ENCODE measurements at regions not wholly inside any gene's neighbourhood (a gene's known extent, or its start where the extent isn't known, plus 50 kb on each side); places are given as distances from the start of the nearest gene placed in this dataset.

DNA sequence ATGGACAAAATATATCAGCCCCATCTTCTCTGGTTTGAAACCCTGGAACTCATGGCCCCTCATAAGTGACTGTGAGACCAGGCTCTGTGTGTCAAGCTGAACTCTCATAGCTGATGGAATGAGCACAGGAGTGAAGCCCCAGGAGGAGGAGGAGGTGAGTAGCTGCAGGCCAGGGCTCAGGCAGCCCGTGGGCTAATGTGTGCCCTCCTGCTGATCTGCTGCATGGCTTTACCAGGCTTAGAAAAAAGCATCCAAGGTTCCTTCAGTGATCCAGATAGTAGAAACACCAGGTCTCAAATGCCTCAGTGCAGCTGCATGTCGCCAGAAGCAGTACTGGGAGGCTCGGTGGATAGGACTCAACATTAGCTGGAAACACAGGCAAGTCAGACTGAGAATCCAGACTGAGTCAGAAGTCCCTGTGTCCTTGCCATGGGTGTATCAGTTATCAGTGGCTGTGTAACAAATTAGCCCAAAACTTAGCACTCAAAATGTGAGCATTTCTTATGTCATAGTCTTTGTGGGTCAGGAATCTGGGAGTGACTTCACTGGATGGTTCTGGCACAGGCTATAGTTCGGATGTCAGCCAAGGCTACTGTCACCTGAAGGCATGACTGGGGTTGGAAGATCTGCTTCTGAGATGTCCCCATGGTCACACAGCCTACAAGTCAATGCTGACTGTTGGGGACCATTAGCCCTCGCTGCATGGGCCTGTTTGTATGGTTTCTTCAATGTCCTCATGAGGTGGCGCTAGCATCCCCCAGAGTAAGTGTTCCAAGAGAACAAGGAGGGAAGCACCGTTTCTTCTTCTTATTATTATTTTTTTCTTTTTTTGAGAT is 255.4 kb upstream of the IRF2BP2 start:
- TF ChIP-seq CTCF (IDR thresholded peaks at IDR 0.05), result no peak
- no peak for TF ChIP-seq POLR2AphosphoS5 (IDR thresholded peaks at IDR 0.05)
- no peak for TF ChIP-seq EP300 (IDR thresholded peaks at IDR 0.05; ENCODE audit: low read depth)

All from transverse colon (tissue), 4 donors.